Fibroblast of lung (primary cell): ENCODE measurements at regions not wholly inside any gene's neighbourhood (a gene's known extent, or its start where the extent isn't known, plus 50 kb on each side); places are given as distances from the start of the nearest gene placed in this dataset.
"Not testable (repeated sequence)": the region's sequence is repeated elsewhere in the genome, so short reads cannot be mapped to it uniquely, and the experiment has no call there.

ENCODE experiments used
- DNase-seq, 2 donors: peaks; one replicate each; pipeline versions ENCODE4 v3.0.0 to v3.0.0-alpha.2; 2010; ENCODE audit warnings: low read depth in 2 of 2
- H2AFZ ChIP-seq: 2 replicates; pipeline ENCODE4 v1.5.1; 2012; ENCODE audit warnings: low read length, control low read depth, inconsistent platforms
- H3K27ac ChIP-seq: 2 replicates; pipeline ENCODE4 v1.5.1; 2011; ENCODE audit warnings: low read length, control low read depth; ENCODE audit not compliant: insufficient read depth
- H3K27me3 ChIP-seq: 2 replicates; pipeline ENCODE4 v1.5.1; 2011; ENCODE audit warnings: mild to moderate bottlenecking, low read length; ENCODE audit not compliant: control insufficient read depth, insufficient read depth
- H3K36me3 ChIP-seq: 2 replicates; pipeline ENCODE4 v1.5.1; 2011; ENCODE audit warnings: low read length; ENCODE audit not compliant: control insufficient read depth, insufficient read depth
- H3K4me1 ChIP-seq: 2 replicates; pipeline ENCODE4 v1.5.1; 2011; ENCODE audit warnings: low read length; ENCODE audit not compliant: control insufficient read depth, insufficient read depth; ENCODE audit errors: extremely low read depth
- H3K4me2 ChIP-seq: 2 replicates; pipeline ENCODE4 v1.5.1; 2011; ENCODE audit warnings: low read length, control low read depth; ENCODE audit not compliant: insufficient read depth; ENCODE audit errors: extremely low read depth
- H3K4me3 ChIP-seq, 4 experiments: fragments of 200-600 bp in 1 of 4; sonication (generic) in 1 of 4; replicated peaks in 1 of 4; 2 replicates each; pipeline ENCODE4 v1.5.1; 2011 to 2016; ENCODE audit warnings: low read length in 4 of 4, low read depth in 3 of 4, mild to moderate bottlenecking in 3 of 4, control low read depth in 2 of 4, inconsistent platforms in 1 of 4, mixed read lengths in 1 of 4; ENCODE audit not compliant: insufficient read depth in 1 of 4; ENCODE audit errors: control extremely low read depth in 1 of 4
- H3K79me2 ChIP-seq: 2 replicates; pipeline ENCODE4 v1.5.1; 2012; ENCODE audit warnings: mild to moderate bottlenecking, low read length, inconsistent platforms; ENCODE audit not compliant: control insufficient read depth, insufficient read depth
- H3K9ac ChIP-seq: 2 replicates; pipeline ENCODE4 v1.5.1; 2011; ENCODE audit warnings: mild to moderate bottlenecking, low read length, control low read depth; ENCODE audit not compliant: insufficient read depth
- H3K9me3 ChIP-seq: 2 replicates; pipeline ENCODE4 v1.5.1; 2012; ENCODE audit warnings: low read depth, low read length; ENCODE audit not compliant: control insufficient read depth, insufficient read depth
- H4K20me1 ChIP-seq: 2 replicates; pipeline ENCODE4 v1.5.1; 2011; ENCODE audit warnings: low read length; ENCODE audit not compliant: control insufficient read depth, insufficient read depth; ENCODE audit errors: extremely low read depth
- CTCF ChIP-seq, 2 donors: IDR thresholded peaks in 1 of 2; conservative IDR thresholded peaks in 1 of 2; 1 replicate in 1 of 2; 2 replicates in 1 of 2; pipeline ENCODE4 v1.5.1; 2011 to 2012; ENCODE audit warnings: low read length in 2 of 2, control low read depth in 1 of 2, inconsistent platforms in 1 of 2, low read depth in 1 of 2, mild to moderate bottlenecking in 1 of 2
- EZH2 ChIP-seq: IDR thresholded peaks from 2 replicates; pipeline ENCODE4 v1.5.1; 2012; ENCODE audit warnings: low read length, control low read depth, mild to moderate bottlenecking; ENCODE audit errors: missing control alignments

GRCh38 chr14:49962621-49963020 is 69.7 kb downstream of the ARF6 start:
- Histone ChIP-seq H3K27me3 (no peaks in the 10 kb centered on the region), H3K4me1 (peaks cover 4% of the 10 kb centered on the region), H3K4me3 (no peak overlapping the region), H3K4me2 (no peak overlapping the region), H3K9me3 (no peaks in the 10 kb centered on the region), H3K36me3 (no peaks in the 10 kb centered on the region), H3K27ac (no peak overlapping the region), H4K20me1 (no peaks in the 10 kb centered on the region), H3K9ac (no peak overlapping the region), H2AFZ (no peak overlapping the region), H3K79me2 (no peaks in the 10 kb centered on the region)
- DNase-seq: peak in 1 of 2 donors; percentile 44
- TF ChIP-seq EZH2 (no peak), CTCF (conservative IDR thresholded peaks at IDR 0.05 in 1 of 2, IDR thresholded peaks at IDR 0.05 in 1 of 2; ENCODE audit: low read depth in 1 of 2, low read length in 2 of 2) (no peak)

- H3K4me3 ChIP-seq, H3K27ac ChIP-seq, H3K79me2 ChIP-seq, H3K4me1 ChIP-seq, H3K9me3 ChIP-seq, H2AFZ ChIP-seq, DNase-seq, H3K9ac ChIP-seq, H3K27me3 ChIP-seq, H3K4me2 ChIP-seq, H3K36me3 ChIP-seq, H4K20me1 ChIP-seq: not testable (repeated sequence)
Measured at GRCh38 chr14:49965068-49965651, 72.3 kb downstream of the ARF6 start.

- DNase-seq: peak; percentile 36 to 42
- Histone ChIP-seq H3K4me3 (no peak overlapping the region), H3K27me3 (no peaks in the 10 kb centered on the region), H3K79me2 (no peaks in the 10 kb centered on the region), H3K4me1 (peaks cover 16% of the 10 kb centered on the region), H3K9me3 (no peaks in the 10 kb centered on the region), H3K27ac (no peak overlapping the region), H2AFZ (peak overlapping the region; percentile 50), H3K9ac (no peak overlapping the region), H4K20me1 (no peaks in the 10 kb centered on the region), H3K4me2 (no peak overlapping the region), H3K36me3 (no peaks in the 10 kb centered on the region)
- TF ChIP-seq EZH2: no peak
- no peak for TF ChIP-seq CTCF (conservative IDR thresholded peaks at IDR 0.05 in 1 of 2, IDR thresholded peaks at IDR 0.05 in 1 of 2; ENCODE audit: low read depth in 1 of 2, low read length in 2 of 2)
Measured at GRCh38 chr14:49966304-49966809, 73.5 kb downstream of the ARF6 start.
